GM12891 (cell line): ENCODE measurements at regions not wholly inside any gene's neighbourhood (a gene's known extent, or its start where the extent isn't known, plus 50 kb on each side); places are given as distances from the start of the nearest gene placed in this dataset.

Experiments used
- POLR2A ChIP-seq: IDR thresholded peaks from 2 replicates; pipeline ENCODE4 v1.6.1; 2011; ENCODE audit warnings: low read depth, low read length, control low read depth
- POLR2AphosphoS5 ChIP-seq: IDR thresholded peaks from 2 replicates; pipeline ENCODE4 v1.6.1; 2011; ENCODE audit warnings: low read depth, low read length, control low read depth
- POU2F2 ChIP-seq: IDR thresholded peaks from 2 replicates; pipeline ENCODE4 v1.6.1; 2011; ENCODE audit warnings: low read depth, mild to moderate bottlenecking, control low read depth, low read length, moderate library complexity
- SPI1 ChIP-seq: IDR thresholded peaks from 2 replicates; pipeline ENCODE4 v1.6.1; 2011; ENCODE audit warnings: low read depth, low read length, control low read depth
- TAF1 ChIP-seq: IDR thresholded peaks from 2 replicates; pipeline ENCODE4 v1.6.1; 2011; ENCODE audit warnings: low read depth, low read length, control low read depth

GRCh38 chr16:52819808-52820207 lies 232.9 kb downstream of the CHD9NB start:
- no peak for TF ChIP-seq POLR2AphosphoS5
- TF ChIP-seq POLR2A, result no peak
- TF ChIP-seq SPI1, result no peak
- TF ChIP-seq TAF1, result no peak
- TF ChIP-seq POU2F2, result no peak
